Jurkat, Clone E6-1 (cell line): ENCODE measurements at regions not wholly inside any gene's neighbourhood (a gene's known extent, or its start where the extent isn't known, plus 50 kb on each side); places are given as distances from the start of the nearest gene placed in this dataset.

Experiments
- DNase-seq: peaks from one replicate; pipeline ENCODE4 v3.0.0-alpha.2; 2011; ENCODE audit warnings: low read depth, low spot score
- H3K4me3 ChIP-seq: 2 replicates; pipeline ENCODE4 v1.5.1; 2011; ENCODE audit warnings: mild to moderate bottlenecking, low read length, control low read depth, moderate library complexity

- no peak for DNase-seq
- no peak overlapping the region for H3K4me3 ChIP-seq
Observed at GRCh38 chr14:22399776-22400175, 189.2 kb downstream of the DAD1 start.

- DNase-seq: no peak
- H3K4me3 ChIP-seq: no peak overlapping the region
Observed at GRCh38 chr14:22397221-22397737, 191.7 kb downstream of the DAD1 start.

DNA sequence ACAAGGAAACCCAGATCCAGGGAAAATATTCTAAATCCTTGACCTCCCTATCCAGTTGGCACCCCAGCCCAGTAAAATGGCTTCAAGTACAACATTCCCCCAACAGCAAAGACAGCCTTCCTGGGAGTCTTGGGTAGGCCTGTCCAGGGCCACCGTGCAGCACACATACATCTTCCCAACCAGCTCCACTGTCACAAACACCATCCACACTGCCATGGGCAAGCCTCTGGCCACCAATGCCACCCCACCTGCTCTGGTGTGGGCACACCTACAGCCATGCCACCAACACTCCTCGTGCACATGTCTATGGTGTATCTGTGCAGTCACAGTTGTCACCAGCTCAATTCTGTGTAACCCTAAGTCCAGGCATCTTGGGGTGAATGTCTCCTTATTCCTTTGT lies 193.2 kb downstream of the DAD1 start:
- H3K4me3 ChIP-seq: no peak overlapping the region
- DNase-seq: no peak

GRCh38 chr14:22394616-22395015 lies 194.4 kb downstream of the DAD1 start:
- H3K4me3 ChIP-seq: no peak overlapping the region
- DNase-seq: no peak

GRCh38 chr14:22393796-22394195 lies 195.2 kb downstream of the DAD1 start:
- H3K4me3 ChIP-seq: no peak overlapping the region
- DNase-seq: no peak

- H3K4me3 ChIP-seq: no peak overlapping the region
- DNase-seq: no peak
Observed at GRCh38 chr14:22391908-22392565, 197.0 kb downstream of the DAD1 start.

- no peak for DNase-seq
Observed at GRCh38 chr14:22390824-22391461, 198.1 kb downstream of the DAD1 start.

DNA sequence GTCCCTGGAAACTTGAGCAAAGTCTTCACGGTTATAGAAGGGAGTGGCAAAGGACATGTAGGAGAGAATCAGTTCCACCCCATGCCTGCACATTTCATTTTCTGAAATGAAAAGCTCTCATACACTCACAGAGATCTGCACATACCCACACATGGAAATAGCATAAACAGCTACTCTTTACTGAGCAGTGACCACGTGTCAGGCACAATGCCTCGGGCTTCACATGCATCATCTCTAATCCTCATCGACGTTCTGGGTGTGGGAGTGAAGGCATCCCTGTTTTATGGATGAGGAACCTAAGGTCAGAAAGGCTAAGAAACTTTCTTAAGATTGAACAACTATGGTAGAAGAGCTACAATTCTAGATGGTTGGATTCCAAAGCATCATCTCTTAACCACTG lies 198.8 kb downstream of the DAD1 start:
- no peak overlapping the region for H3K4me3 ChIP-seq
- no peak for DNase-seq

More at GRCh38 chr14:22390824-22391461, 198.1 kb downstream of the DAD1 start:
- no peak overlapping the region for H3K4me3 ChIP-seq

DNA sequence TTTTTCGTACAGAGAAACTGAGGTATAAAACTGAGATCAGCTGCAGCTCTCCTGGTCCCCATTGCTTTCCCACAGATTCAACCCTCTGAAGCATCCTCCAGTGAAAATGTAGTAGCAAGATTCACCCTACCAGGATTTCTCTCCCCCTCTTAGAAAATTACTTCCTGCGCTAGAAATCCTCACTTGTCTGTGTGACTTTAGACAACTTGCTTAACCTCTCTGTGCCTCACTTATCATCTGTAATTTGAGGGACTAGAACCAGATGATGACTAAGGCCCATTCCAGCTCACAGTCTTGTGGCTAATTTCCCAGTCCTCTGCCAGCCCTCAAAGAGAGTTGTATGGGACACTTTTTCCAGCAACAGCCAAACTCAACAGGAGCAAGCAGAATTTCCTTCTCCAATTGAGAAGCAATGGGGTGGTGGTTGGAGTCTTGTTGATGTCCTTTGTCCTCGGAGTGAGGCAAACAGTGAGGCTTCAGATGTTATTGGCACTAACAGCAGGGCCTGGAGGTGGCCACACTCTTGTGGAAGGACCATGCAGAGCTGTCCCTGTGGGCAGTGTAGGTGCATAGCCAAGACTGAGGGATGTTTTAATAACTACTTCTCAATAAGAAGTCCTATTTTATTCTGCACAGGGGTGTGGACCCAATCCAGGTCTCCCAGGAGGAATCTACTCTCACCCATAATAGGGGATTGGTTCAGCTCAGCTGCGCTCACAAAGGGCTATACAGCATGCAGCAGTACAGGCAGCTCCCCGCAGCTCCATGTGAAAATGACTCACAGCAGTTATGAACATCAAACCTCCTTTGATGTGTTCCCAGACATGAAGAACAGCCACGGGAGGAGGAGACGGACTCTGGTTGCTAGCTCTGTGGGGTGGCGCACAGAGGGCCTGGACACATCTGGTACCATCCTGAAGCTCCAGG lies 200.1 kb downstream of the DAD1 start:
- no peak for DNase-seq
- no peak overlapping the region for H3K4me3 ChIP-seq

DNA sequence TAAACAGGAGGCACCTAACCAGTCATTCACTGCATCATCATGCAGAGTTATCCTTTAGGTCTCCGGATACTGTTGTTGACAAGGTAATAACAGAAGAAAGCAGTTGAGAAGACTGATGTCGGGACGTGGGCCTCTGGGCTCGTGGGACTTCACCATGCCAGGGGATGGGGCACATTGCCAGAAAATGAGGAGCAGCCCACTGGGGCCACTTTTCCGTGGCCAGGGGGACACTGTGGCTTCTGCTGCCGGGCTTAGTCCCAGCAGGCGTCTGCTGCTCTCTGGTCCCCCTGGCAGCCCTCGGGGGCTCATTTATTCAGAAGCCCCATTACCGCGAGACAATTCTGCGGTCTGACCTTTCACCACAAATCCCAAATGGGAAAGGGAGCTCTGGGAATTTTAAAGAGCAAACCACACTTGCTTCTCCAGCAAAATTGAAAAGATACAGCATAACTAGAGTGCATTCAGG lies 201.2 kb downstream of the DAD1 start:
- H3K4me3 ChIP-seq: no peak overlapping the region
- DNase-seq: no peak

GRCh38 chr14:22386924-22387775 lies 201.9 kb downstream of the DAD1 start:
- no peak for DNase-seq

GRCh38 chr14:22384974-22385526 lies 204.0 kb downstream of the DAD1 start:
- no peak for DNase-seq
- H3K4me3 ChIP-seq: no peak overlapping the region

More at GRCh38 chr14:22386924-22387775, 201.9 kb downstream of the DAD1 start:
- no peak overlapping the region for H3K4me3 ChIP-seq

DNA sequence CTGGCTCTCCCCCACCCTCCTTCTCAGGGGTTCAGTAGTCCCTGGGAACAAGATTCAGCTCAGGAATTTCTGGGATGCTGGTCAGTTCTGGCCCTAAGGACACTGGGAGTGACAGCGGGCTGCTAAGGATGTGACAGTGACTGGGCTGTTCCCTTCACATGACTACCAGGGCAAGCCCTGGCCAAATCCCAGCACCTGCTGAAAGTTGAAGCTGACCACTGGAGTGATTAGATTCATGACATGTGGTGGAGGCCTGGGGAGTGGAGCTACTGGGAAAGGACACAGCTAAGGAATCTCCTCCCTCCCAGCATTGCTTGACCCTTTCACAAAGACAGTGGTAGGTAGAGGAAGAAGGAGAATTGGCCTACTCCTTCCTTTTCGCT lies 204.9 kb downstream of the DAD1 start:
- H3K4me3 ChIP-seq: no peak overlapping the region
- no peak for DNase-seq

DNA sequence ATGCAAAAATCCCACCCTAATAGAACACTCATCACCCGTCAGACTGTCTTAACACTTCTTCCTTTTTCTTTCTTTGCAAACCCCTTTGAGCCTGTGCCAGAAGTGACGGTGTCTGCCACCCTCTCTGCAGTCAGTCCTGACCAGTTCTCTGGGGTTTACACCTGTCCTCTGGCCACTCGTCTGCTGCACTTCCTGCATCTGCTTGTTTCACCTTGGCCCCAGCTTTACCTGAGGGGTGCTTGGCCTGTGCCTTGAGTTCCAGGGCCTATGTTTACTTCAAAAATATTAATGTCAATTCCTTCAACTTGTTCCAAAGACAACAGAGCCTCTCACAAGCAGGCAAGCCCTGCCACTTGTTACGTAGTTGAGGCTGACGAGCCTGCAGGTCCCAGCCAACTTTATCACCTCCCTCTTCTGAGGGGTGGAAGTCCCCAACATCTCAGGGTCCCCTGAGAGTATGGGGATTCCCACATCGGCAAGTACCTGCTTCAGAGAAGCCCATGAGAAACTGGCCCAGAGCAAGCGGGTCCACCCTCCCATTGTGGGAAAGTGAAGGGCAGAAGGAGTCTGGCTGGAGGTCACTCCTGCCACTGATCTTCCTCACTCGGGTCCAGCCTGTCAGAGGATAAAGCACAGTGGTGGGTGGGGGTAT lies 205.4 kb downstream of the DAD1 start:
- H3K4me3 ChIP-seq: no peak overlapping the region
- no peak for DNase-seq

- H3K4me3 ChIP-seq: no peak overlapping the region
- DNase-seq: no peak
Observed at GRCh38 chr14:22382955-22383354, 206.1 kb downstream of the DAD1 start.

GRCh38 chr14:22382395-22382794 lies 206.6 kb downstream of the DAD1 start:
- DNase-seq: no peak
- no peak overlapping the region for H3K4me3 ChIP-seq

DNA sequence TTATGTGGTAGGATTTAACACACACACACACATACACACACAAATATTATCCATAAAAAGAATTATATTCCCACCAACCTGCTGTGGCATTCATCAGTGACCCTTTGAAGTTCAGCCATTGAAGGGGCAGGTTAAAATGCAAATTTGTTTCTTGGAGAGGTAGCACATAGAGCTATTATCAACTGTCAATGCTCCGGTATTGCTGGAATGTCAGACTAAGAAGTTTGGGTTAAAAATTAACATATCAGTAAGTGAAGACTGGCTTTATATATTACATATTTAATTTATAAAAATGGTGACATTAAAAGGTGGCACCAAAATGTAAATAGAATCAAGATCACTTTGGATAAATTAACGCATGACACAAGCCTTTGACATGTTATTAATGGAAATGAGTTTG lies 207.3 kb downstream of the DAD1 start:
- no peak for DNase-seq
- H3K4me3 ChIP-seq: no peak overlapping the region

- no peak overlapping the region for H3K4me3 ChIP-seq
- no peak for DNase-seq
Observed at GRCh38 chr14:22381408-22381760, 207.6 kb downstream of the DAD1 start.
